HEK293 (cell line): ENCODE measurements at regions not wholly inside any gene's neighbourhood (a gene's known extent, or its start where the extent isn't known, plus 50 kb on each side); places are given as distances from the start of the nearest gene placed in this dataset.
"Not testable (repeated sequence)": the region's sequence is repeated elsewhere in the genome, so short reads cannot be mapped to it uniquely, and the experiment has no call there.

Source experiments
- CTCF ChIA-PET: fragments of 350-600 bp; formaldehyde crosslinking; extraction: SDS; loops from one replicate; lab custom pipeline; 2021; ENCODE audit warnings: antibody characterized with exemption; lab: Yijun Ruan, JAX
- POLR2A ChIA-PET: fragments of 300-600 bp; formaldehyde crosslinking; extraction: SDS; loops from one replicate; lab custom pipeline; 2020; ENCODE audit warnings: antibody characterized with exemption, inconsistent platforms; lab: Yijun Ruan, JAX
- H3K27ac ChIP-seq: fragments of 200-500 bp; sonication (Bioruptor generic); 2 replicates; pipeline ENCODE4 v1.5.1; 2014; ENCODE audit warnings: low read depth, low read length, control low read depth, inconsistent platforms; ENCODE audit errors: extremely low read depth
- H3K36me3 ChIP-seq, 2 experiments: fragments of 200-500 bp in 1 of 2; sonication (Bioruptor generic) in 1 of 2; 1 replicate in 1 of 2; 2 replicates in 1 of 2; pipeline ENCODE4 v1.5.1; 2014 to 2017; ENCODE audit warnings: inconsistent platforms in 2 of 2, low read length in 2 of 2; ENCODE audit not compliant: control insufficient read depth in 2 of 2, insufficient read depth in 1 of 2
- H3K4me1 ChIP-seq: fragments of 200-500 bp; sonication (Bioruptor generic); 2 replicates; pipeline ENCODE4 v1.5.1; 2014; ENCODE audit warnings: mild to moderate bottlenecking, low read length, inconsistent platforms; ENCODE audit not compliant: control insufficient read depth, insufficient read depth
- H3K4me3 ChIP-seq: 2 replicates; pipeline ENCODE4 v1.5.1; 2011; ENCODE audit warnings: low read depth, mild to moderate bottlenecking, control low read depth, low read length, moderate library complexity
- H3K9me3 ChIP-seq: fragments of 200-500 bp; sonication (Bioruptor generic); 2 replicates; pipeline ENCODE4 v1.5.1; 2014; ENCODE audit warnings: low read depth, low read length, inconsistent platforms; ENCODE audit not compliant: control insufficient read depth, insufficient read depth
- KLF8 ChIP-seq: fragments of 450-650 bp; formaldehyde crosslinking; IDR thresholded peaks from 2 replicates; pipeline ENCODE4 v1.5.1; 2016; ENCODE audit warnings: missing biosample characterization, missing genetic modification characterization
- KLF9 ChIP-seq: fragments of 450-650 bp; formaldehyde crosslinking; IDR thresholded peaks from 2 replicates; pipeline ENCODE4 v1.5.1; 2016; ENCODE audit warnings: missing biosample characterization, missing genetic modification characterization, low read depth
- PRDM2 ChIP-seq: fragments of 450-650 bp; formaldehyde crosslinking; IDR thresholded peaks from 2 replicates; pipeline ENCODE4 v1.5.1; 2016; ENCODE audit warnings: missing biosample characterization, missing genetic modification characterization, borderline replicate concordance
- ZBTB17 ChIP-seq: fragments of 450-650 bp; formaldehyde crosslinking; IDR thresholded peaks from 2 replicates; pipeline ENCODE4 v1.5.1; 2016; ENCODE audit warnings: missing biosample characterization, missing genetic modification characterization
- ZNF112 ChIP-seq: fragments of 450-650 bp; formaldehyde crosslinking; IDR thresholded peaks from 2 replicates; pipeline ENCODE4 v1.5.0; 2017; ENCODE audit warnings: missing biosample characterization, missing genetic modification characterization
- ZNF274 ChIP-seq, 2 experiments: fragments of 200-500 bp in 1 of 2; fragments of 450-650 bp in 1 of 2; sonication (Bioruptor generic) in 1 of 2; formaldehyde crosslinking in 1 of 2; IDR thresholded peaks; 2 replicates each; pipeline versions ENCODE4 v1.5.1 to v1.6.1; 2014 to 2016; ENCODE audit warnings: borderline replicate concordance in 1 of 2, inconsistent platforms in 1 of 2, low read length in 1 of 2, missing biosample characterization in 1 of 2, missing genetic modification characterization in 1 of 2
- ZNF530 ChIP-seq: fragments of 450-650 bp; formaldehyde crosslinking; IDR thresholded peaks from 2 replicates; pipeline ENCODE4 v1.5.1; 2016; ENCODE audit warnings: low read depth, missing biosample characterization, missing genetic modification characterization
- ZNF549 ChIP-seq: fragments of 450-650 bp; IDR thresholded peaks from 2 replicates; pipeline ENCODE4 v1.5.1; 2018; ENCODE audit warnings: missing biosample characterization, missing genetic modification characterization, mild to moderate bottlenecking, inconsistent platforms, moderate library complexity
- ZNF555 ChIP-seq: fragments of 450-650 bp; formaldehyde crosslinking; conservative IDR thresholded peaks from 2 replicates; pipeline ENCODE4 v1.5.1; 2017; ENCODE audit warnings: missing biosample characterization, mild to moderate bottlenecking, missing genetic modification characterization, inconsistent platforms
- ZNF621 ChIP-seq: fragments of 450-650 bp; formaldehyde crosslinking; IDR thresholded peaks from 2 replicates; pipeline ENCODE4 v1.5.1; 2017; ENCODE audit warnings: missing biosample characterization, missing genetic modification characterization
- ZNF623 ChIP-seq: fragments of 450-650 bp; formaldehyde crosslinking; IDR thresholded peaks from 2 replicates; pipeline ENCODE4 v1.5.1; 2016; ENCODE audit warnings: missing biosample characterization, missing genetic modification characterization
- TF ChIP-seq, protein P1 (sequence below): fragments of 450-650 bp; formaldehyde crosslinking; optimal IDR thresholded peaks from 2 replicates; pipeline ENCODE3; 2016; ENCODE audit warnings: missing biosample characterization, mild to moderate bottlenecking, missing genetic modification characterization
- TF ChIP-seq, protein P2 (sequence below): fragments of 450-650 bp; IDR thresholded peaks from 2 replicates; pipeline ENCODE4 v1.5.1; 2018; ENCODE audit warnings: missing biosample characterization, missing genetic modification characterization

DNA sequence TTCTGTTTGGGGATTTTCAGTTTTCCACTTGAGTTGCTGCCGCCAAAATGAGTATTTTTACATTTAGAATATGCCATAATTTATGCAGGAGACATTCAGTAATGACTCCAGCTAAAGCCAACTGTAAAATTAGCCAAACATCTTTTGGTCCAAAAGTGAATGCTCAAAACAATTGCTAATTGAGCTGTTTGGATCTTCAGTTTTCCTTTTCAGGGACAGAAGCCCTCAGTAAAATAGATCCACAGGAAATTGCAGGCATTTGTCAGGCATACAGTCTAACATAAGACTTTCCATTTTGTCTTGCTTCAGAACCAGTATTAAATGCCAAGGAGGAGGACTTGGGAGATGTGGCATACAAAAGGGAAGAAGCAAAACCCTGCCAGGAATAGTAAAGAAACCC lies 524.8 kb upstream of the API5 start (continued):
- TF ChIP-seq ZNF274 (IDR thresholded peaks at IDR 0.05; ENCODE audit: low read length) (no peak), ZNF274 (tag by site-specific recombination; IDR thresholded peaks at IDR 0.05; ENCODE audit: borderline replicate concordance) (no peak), ZNF112 (tag by site-specific recombination) (no peak), KLF9 (tag by site-specific recombination) (no peak), ZBTB17 (no peak)
- TF ChIP-seq, protein P1, sequence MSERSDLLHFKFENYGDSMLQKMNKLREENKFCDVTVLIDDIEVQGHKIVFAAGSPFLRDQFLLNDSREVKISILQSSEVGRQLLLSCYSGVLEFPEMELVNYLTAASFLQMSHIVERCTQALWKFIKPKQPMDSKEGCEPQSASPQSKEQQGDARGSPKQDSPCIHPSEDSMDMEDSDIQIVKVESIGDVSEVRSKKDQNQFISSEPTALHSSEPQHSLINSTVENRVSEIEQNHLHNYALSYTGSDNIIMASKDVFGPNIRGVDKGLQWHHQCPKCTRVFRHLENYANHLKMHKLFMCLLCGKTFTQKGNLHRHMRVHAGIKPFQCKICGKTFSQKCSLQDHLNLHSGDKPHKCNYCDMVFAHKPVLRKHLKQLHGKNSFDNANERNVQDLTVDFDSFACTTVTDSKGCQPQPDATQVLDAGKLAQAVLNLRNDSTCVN (tag by site-specific recombination): no peak

DNA sequence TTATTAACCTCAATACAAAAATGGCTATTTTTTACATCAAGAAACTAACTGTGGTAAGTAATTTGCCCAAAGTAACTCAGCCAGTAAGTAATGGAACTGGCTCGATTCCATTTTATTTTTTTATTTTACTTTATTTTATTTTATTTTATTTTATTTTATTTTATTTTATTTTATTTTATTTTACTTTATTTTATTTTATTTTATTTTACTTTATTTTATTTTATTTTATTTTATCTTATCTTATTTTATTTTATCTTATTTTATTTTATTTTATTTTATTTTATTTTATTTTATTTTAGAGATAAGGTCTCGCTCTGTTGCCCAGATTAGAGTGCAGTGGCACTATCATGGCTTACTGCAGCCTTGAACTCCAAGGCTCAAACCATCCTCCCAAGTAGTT lies 516.3 kb upstream of the API5 start:
- POLR2A ChIA-PET, H3K36me3 ChIP-seq, H3K4me3 ChIP-seq, H3K4me1 ChIP-seq, H3K9me3 ChIP-seq, CTCF ChIA-PET, H3K27ac ChIP-seq: not testable (repeated sequence)

- Histone ChIP-seq H3K4me1 (no peaks in the 10 kb centered on the region), H3K9me3 (no peaks in the 10 kb centered on the region), H3K27ac (no peak overlapping the region), H3K36me3 (no peaks in the 10 kb centered on the region), H3K4me3 (no peak overlapping the region)
- CTCF ChIA-PET: interaction anchor here (0.7 kb wide), 1 partner anchor 10 kb away, joined by 3 read pairs; no protein-coding TSS in a partner anchor
- POLR2A ChIA-PET: no interaction called here
- no peak for TF ChIP-seq ZNF555
- no peak for TF ChIP-seq PRDM2 (tag by site-specific recombination)
Measured at GRCh38 chr11:42800041-42800440, 511.8 kb upstream of the API5 start.

GRCh38 chr11:42802201-42802899 lies 509.4 kb upstream of the API5 start:
- no peaks in the 10 kb centered on the region for H3K36me3 ChIP-seq
- ChIA-PET CTCF (interaction anchor here (0.6 kb wide), 1 partner anchor 257 kb away, joined by 3 read pairs; no protein-coding TSS in a partner anchor), POLR2A (no interaction called here)
- TF ChIP-seq ZBTB17 (no peak), KLF8 (tag by site-specific recombination) (no peak), PRDM2 (tag by site-specific recombination) (no peak), ZNF623 (no peak), ZNF621 (tag by site-specific recombination) (no peak), ZNF530 (tag by site-specific recombination) (no peak), ZNF549 (tag by site-specific recombination) (no peak)
- TF ChIP-seq, protein P2, sequence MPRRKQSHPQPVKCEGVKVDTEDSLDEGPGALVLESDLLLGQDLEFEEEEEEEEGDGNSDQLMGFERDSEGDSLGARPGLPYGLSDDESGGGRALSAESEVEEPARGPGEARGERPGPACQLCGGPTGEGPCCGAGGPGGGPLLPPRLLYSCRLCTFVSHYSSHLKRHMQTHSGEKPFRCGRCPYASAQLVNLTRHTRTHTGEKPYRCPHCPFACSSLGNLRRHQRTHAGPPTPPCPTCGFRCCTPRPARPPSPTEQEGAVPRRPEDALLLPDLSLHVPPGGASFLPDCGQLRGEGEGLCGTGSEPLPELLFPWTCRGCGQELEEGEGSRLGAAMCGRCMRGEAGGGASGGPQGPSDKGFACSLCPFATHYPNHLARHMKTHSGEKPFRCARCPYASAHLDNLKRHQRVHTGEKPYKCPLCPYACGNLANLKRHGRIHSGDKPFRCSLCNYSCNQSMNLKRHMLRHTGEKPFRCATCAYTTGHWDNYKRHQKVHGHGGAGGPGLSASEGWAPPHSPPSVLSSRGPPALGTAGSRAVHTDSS (tag by site-specific recombination): no peak

More at GRCh38 chr11:42802201-42802899, 509.4 kb upstream of the API5 start:
- Histone ChIP-seq H3K4me3 (no peak overlapping the region), H3K4me1 (no peaks in the 10 kb centered on the region), H3K27ac (no peak overlapping the region), H3K9me3 (no peaks in the 10 kb centered on the region)
